Esophagus squamous epithelium (tissue), 4 donors: ENCODE measurements at regions not wholly inside any gene's neighbourhood (a gene's known extent, or its start where the extent isn't known, plus 50 kb on each side); places are given as distances from the start of the nearest gene placed in this dataset.

Experiments used
- CTCF ChIP-seq, 6 experiments: fragments of 450-650 bp in 4 of 6; fragments of 200-600 bp in 2 of 6; sonication (generic) in 2 of 6; IDR thresholded peaks; one replicate each; pipeline ENCODE4 v1.5.1; 2016 to 2019; ENCODE audit warnings: antibody characterized with exemption in 6 of 6, mild to moderate bottlenecking in 4 of 6, moderate library complexity in 4 of 6
- POLR2A ChIP-seq, 4 donors: fragments of 450-650 bp; IDR thresholded peaks; one replicate each; pipeline ENCODE4 v1.6.1; 2017; ENCODE audit warnings: antibody characterized with exemption in 4 of 4, mild to moderate bottlenecking in 4 of 4, moderate library complexity in 3 of 4

GRCh38 chr2:52128081-52128480 lies 1096.1 kb upstream of the NRXN1 start:
- TF ChIP-seq CTCF (IDR thresholded peaks at IDR 0.05) = no peak
- no peak for TF ChIP-seq POLR2A (IDR thresholded peaks at IDR 0.05)
